H1 (cell line): ENCODE measurements at regions not wholly inside any gene's neighbourhood (a gene's known extent, or its start where the extent isn't known, plus 50 kb on each side); places are given as distances from the start of the nearest gene placed in this dataset.

ENCODE experiments used
- CTCF ChIA-PET: fragments of 300-600 bp; sonication (Branson Sonifier 250); formaldehyde crosslinking; loops from one replicate; lab custom pipeline; 2021; ENCODE audit not compliant: partially characterized antibody; lab: Charles Lee
- POLR2A ChIA-PET: fragments of 300-600 bp; sonication (Branson Sonifier 250); formaldehyde crosslinking; loops from one replicate; lab custom pipeline; 2021; ENCODE audit warnings: inconsistent platforms; ENCODE audit not compliant: partially characterized antibody; lab: Charles Lee
- DNase-seq, 2 experiments: peaks; one replicate each; pipeline versions ENCODE4 v3.0.0 to v3.0.0-alpha.2; 2010 to 2022; ENCODE audit warnings: low spot score in 2 of 2, low read depth in 1 of 2, mixed read lengths in 1 of 2
- FAIRE-seq: peaks from 2 replicates; lab custom pipeline; 2011; peaks lifted over from hg19 to GRCh38; lab: Jason Lieb, UNC
- H2AFZ ChIP-seq: 2 replicates; pipeline ENCODE4 v1.8.1; 2012; ENCODE audit warnings: low read length, inconsistent platforms
- H2AK5ac ChIP-seq: 2 replicates; pipeline ENCODE4 v1.6.1; 2013; ENCODE audit warnings: low read depth, low read length
- H2BK120ac ChIP-seq: replicated peaks from 2 replicates; pipeline ENCODE3; 2013; ENCODE audit warnings: low read depth, low read length, inconsistent platforms
- H2BK12ac ChIP-seq: 2 replicates; pipeline ENCODE4 v1.6.1; 2013; ENCODE audit warnings: low read depth, low read length
- H2BK15ac ChIP-seq: 2 replicates; pipeline ENCODE4 v1.6.1; 2013; ENCODE audit warnings: low read length
- H2BK20ac ChIP-seq: 2 replicates; pipeline ENCODE4 v1.6.1; 2013; ENCODE audit warnings: low read length
- H2BK5ac ChIP-seq: 2 replicates; pipeline ENCODE4 v1.6.1; 2013; ENCODE audit warnings: low read depth, low read length
- H3K14ac ChIP-seq: 2 replicates; pipeline ENCODE4 v1.6.1; 2013; ENCODE audit warnings: inconsistent platforms; ENCODE audit not compliant: insufficient read length
- H3K18ac ChIP-seq: 2 replicates; pipeline ENCODE4 v1.6.1; 2013; ENCODE audit warnings: low read length; ENCODE audit errors: extremely low read depth
- H3K23ac ChIP-seq: 2 replicates; pipeline ENCODE4 v1.6.1; 2013; ENCODE audit warnings: inconsistent platforms; ENCODE audit not compliant: insufficient read length
- H3K23me2 ChIP-seq: 2 replicates; pipeline ENCODE4 v1.6.1; 2013; ENCODE audit warnings: low read depth, low read length
- H3K27ac ChIP-seq: 2 replicates; pipeline ENCODE4 v1.6.1; 2011; ENCODE audit warnings: low read depth, low read length, inconsistent platforms
- H3K27me3 ChIP-seq, 4 experiments: replicated peaks in 1 of 4; 1 replicate in 1 of 4; 2 replicates in 3 of 4; pipeline versions ENCODE4 v1.6.1 to v1.8.1; 2011 to 2013; ENCODE audit warnings: low read length in 3 of 4, mild to moderate bottlenecking in 3 of 4, inconsistent platforms in 2 of 4, mixed read lengths in 2 of 4, moderate library complexity in 1 of 4; ENCODE audit not compliant: control insufficient read depth in 3 of 4, insufficient read depth in 3 of 4; ENCODE audit errors: extremely low read depth in 1 of 4
- H3K36me3 ChIP-seq, 4 experiments: 2 replicates each; pipeline versions ENCODE4 v1.6.1 to v1.8.1; 2011 to 2013; ENCODE audit warnings: mild to moderate bottlenecking in 4 of 4, low read length in 3 of 4, moderate library complexity in 2 of 4, control low read depth in 1 of 4, inconsistent platforms in 1 of 4; ENCODE audit not compliant: insufficient read depth in 4 of 4, control insufficient read depth in 2 of 4
- H3K4ac ChIP-seq: replicated peaks from 2 replicates; pipeline ENCODE3; 2013; ENCODE audit warnings: low read length, low read depth, mixed read lengths, inconsistent platforms; ENCODE audit not compliant: insufficient read length
- H3K4me1 ChIP-seq, 4 experiments: replicated peaks in 1 of 4; 1 replicate in 1 of 4; 2 replicates in 3 of 4; pipeline versions ENCODE4 v1.6.1 to v1.8.1; 2011 to 2013; ENCODE audit warnings: low read length in 3 of 4, inconsistent platforms in 2 of 4, mixed read lengths in 1 of 4; ENCODE audit not compliant: insufficient read depth in 4 of 4, control insufficient read depth in 3 of 4
- H3K4me2 ChIP-seq, 2 experiments: 2 replicates each; pipeline versions ENCODE4 v1.6.1 to v1.8.1; 2011 to 2013; ENCODE audit warnings: low read depth in 2 of 2, low read length in 2 of 2, control low read depth in 1 of 2, inconsistent platforms in 1 of 2, mild to moderate bottlenecking in 1 of 2; ENCODE audit not compliant: insufficient read depth in 1 of 2
- H3K4me3 ChIP-seq, 4 experiments: fragments of 200-600, 300-600 bp in 1 of 4; sonication (generic), shearing (Covaris generic), sonication (Bioruptor Twin) in 1 of 4; 2 replicates each; pipeline versions ENCODE4 v1.5.1 to v1.8.1; 2011 to 2016; ENCODE audit warnings: low read length in 4 of 4, low read depth in 3 of 4, control low read depth in 2 of 4, inconsistent platforms in 2 of 4, mild to moderate bottlenecking in 2 of 4, mixed read lengths in 1 of 4, moderate library complexity in 1 of 4; ENCODE audit not compliant: insufficient read depth in 2 of 4; ENCODE audit errors: extremely low read depth in 1 of 4
- H3K56ac ChIP-seq: replicated peaks from 2 replicates; pipeline ENCODE3; 2013; ENCODE audit warnings: low read depth, mild to moderate bottlenecking, mixed read lengths, low read length, inconsistent platforms; ENCODE audit not compliant: insufficient read length
- H3K79me1 ChIP-seq: 2 replicates; pipeline ENCODE4 v1.6.1; 2013; ENCODE audit warnings: low read depth, low read length, control low read depth
- H3K79me2 ChIP-seq, 2 experiments: 2 replicates each; pipeline versions ENCODE4 v1.6.1 to v1.8.1; 2012 to 2013; ENCODE audit warnings: low read length in 2 of 2, mild to moderate bottlenecking in 2 of 2, inconsistent platforms in 1 of 2; ENCODE audit not compliant: insufficient read depth in 2 of 2, control insufficient read depth in 1 of 2
- H3K9ac ChIP-seq, 4 experiments: replicated peaks in 1 of 4; 1 replicate in 1 of 4; 2 replicates in 3 of 4; pipeline versions ENCODE4 v1.6.1 to v1.8.1; 2011 to 2013; ENCODE audit warnings: low read depth in 3 of 4, low read length in 3 of 4, control low read depth in 2 of 4, mild to moderate bottlenecking in 2 of 4, moderate library complexity in 2 of 4, inconsistent platforms in 1 of 4; ENCODE audit errors: extremely low read depth in 1 of 4
- H3K9me3 ChIP-seq, 2 experiments: 2 replicates each; pipeline versions ENCODE4 v1.6.1 to v1.8.1; 2012 to 2013; ENCODE audit warnings: mild to moderate bottlenecking in 2 of 2, moderate library complexity in 2 of 2, control low read depth in 1 of 2, inconsistent platforms in 1 of 2, low read depth in 1 of 2, low read length in 1 of 2, mixed read lengths in 1 of 2; ENCODE audit not compliant: insufficient read depth in 2 of 2
- H4K20me1 ChIP-seq, 2 experiments: replicated peaks in 1 of 2; 2 replicates each; pipeline versions ENCODE3 to v1.8.1; 2011 to 2013; ENCODE audit warnings: inconsistent platforms in 2 of 2, low read length in 2 of 2, mild to moderate bottlenecking in 1 of 2; ENCODE audit not compliant: insufficient read depth in 2 of 2, control insufficient read depth in 1 of 2
- H4K5ac ChIP-seq: 2 replicates; pipeline ENCODE4 v1.6.1; 2013; ENCODE audit warnings: low read length, low read depth, mixed read lengths, inconsistent platforms; ENCODE audit not compliant: insufficient read length
- H4K8ac ChIP-seq: 2 replicates; pipeline ENCODE4 v1.8.0; 2013; ENCODE audit warnings: mild to moderate bottlenecking, moderate library complexity, low read length, inconsistent platforms; ENCODE audit not compliant: insufficient read depth; ENCODE audit errors: extremely low read depth
- H4K91ac ChIP-seq: replicated peaks from 2 replicates; pipeline ENCODE3; 2013; ENCODE audit warnings: low read length, mixed read lengths, inconsistent platforms; ENCODE audit not compliant: insufficient read length
- CEBPB ChIP-seq: IDR thresholded peaks from 2 replicates; pipeline ENCODE4 v1.6.1; 2012; ENCODE audit warnings: low read depth, low read length
- CREB1 ChIP-seq: IDR thresholded peaks from 2 replicates; pipeline ENCODE4 v1.6.1; 2012; ENCODE audit warnings: inconsistent platforms
- EZH2 ChIP-seq: fragments of 200-600 bp; sonication (generic); IDR thresholded peaks from 2 replicates; pipeline ENCODE4 v1.7.1; 2012; ENCODE audit warnings: low read depth, mild to moderate bottlenecking, moderate library complexity, low read length, inconsistent platforms; ENCODE audit not compliant: severe bottlenecking
- POLR2A ChIP-seq, 2 experiments: IDR thresholded peaks; 1 replicate in 1 of 2; 2 replicates in 1 of 2; pipeline ENCODE4 v1.6.1; 2011; ENCODE audit warnings: low read depth in 2 of 2, low read length in 2 of 2, mild to moderate bottlenecking in 2 of 2; ENCODE audit errors: control extremely low read depth in 1 of 2
- POLR2AphosphoS5 ChIP-seq: IDR thresholded peaks from 2 replicates; pipeline ENCODE4 v1.6.1; 2011; ENCODE audit warnings: low read depth, low read length
- POU5F1 ChIP-seq: IDR thresholded peaks from 2 replicates; pipeline ENCODE4 v1.6.1; 2011; ENCODE audit warnings: low read depth, mild to moderate bottlenecking, low read length, moderate library complexity
- RAD21 ChIP-seq, 2 experiments: IDR thresholded peaks in 1 of 2; conservative IDR thresholded peaks in 1 of 2; 2 replicates each; pipeline ENCODE4 v1.6.1; 2011; ENCODE audit warnings: low read depth in 2 of 2, low read length in 2 of 2, improper control_type of control experiment in 1 of 2, inconsistent platforms in 1 of 2, mild to moderate bottlenecking in 1 of 2, moderate library complexity in 1 of 2
- RXRA ChIP-seq: IDR thresholded peaks from 2 replicates; pipeline ENCODE4 v1.6.1; 2011; ENCODE audit warnings: low read depth, mild to moderate bottlenecking, low read length, moderate library complexity; ENCODE audit not compliant: insufficient read depth
- SRF ChIP-seq: IDR thresholded peaks from 2 replicates; pipeline ENCODE4 v1.6.1; 2011; ENCODE audit warnings: mild to moderate bottlenecking, low read depth, low read length, moderate library complexity
- TBP ChIP-seq: IDR thresholded peaks from 2 replicates; pipeline ENCODE4 v1.6.1; 2011; ENCODE audit warnings: low read depth, low read length, improper control_type of control experiment
- USF2 ChIP-seq: IDR thresholded peaks from 2 replicates; pipeline ENCODE4 v1.6.1; 2011; ENCODE audit warnings: low read length, improper control_type of control experiment
- ZNF274 ChIP-seq: IDR thresholded peaks from 2 replicates; pipeline ENCODE4 v1.7.0; 2012; ENCODE audit warnings: low read length, borderline replicate concordance; ENCODE audit errors: extremely low read depth
- WGBS, 2 experiments: shearing (Covaris generic) in 1 of 2; methylation state at CpG; one replicate each; pipeline versions ENCODE4 v1.1.6 to v1.1.7; 2013 to 2015; ENCODE audit warnings: low lambda C conversion rate in 2 of 2, mixed read lengths in 2 of 2, inconsistent platforms in 1 of 2, low coverage in 1 of 2, missing lambda C conversion rate in 1 of 2; ENCODE audit not compliant: insufficient replicate concordance in 2 of 2, insufficient coverage in 1 of 2, insufficient read length in 1 of 2; ENCODE audit errors: extremely low coverage in 1 of 2, missing lambda C conversion rate in 1 of 2; 5-methylcytosine and 5-hydroxymethylcytosine counted together

- Histone ChIP-seq H3K56ac (no peak overlapping the region), H3K23ac (no peak overlapping the region), H3K23me2 (no peaks in the 10 kb centered on the region; the same call in 1 of the 2 replicates), H3K18ac (peak overlapping the region; percentile 87; the same call in 1 of the 2 replicates), H4K8ac (peak overlapping the region; percentile 22; the same call in 1 of the 2 replicates), H4K91ac (peak overlapping the region; percentile 5), H2BK120ac (no peak overlapping the region), H3K4me1 (peaks cover 4 to 23% (median 13%) of the 10 kb centered on the region in 4 experiments), H3K14ac (no peak overlapping the region), H3K9ac (no peak overlapping the region), H4K5ac (no peak overlapping the region), H3K4ac (peak overlapping the region; percentile 65), H3K79me1 (no peaks in the 10 kb centered on the region), H3K79me2 (no peaks in the 10 kb centered on the region), H3K27ac (no peak overlapping the region), H2AK5ac (peak overlapping the region; percentile 86; the same call in 1 of the 2 replicates), H3K4me2 (no peak overlapping the region), H2BK15ac (peak overlapping the region; percentile 92; the same call in 1 of the 2 replicates), H2AFZ (no peak overlapping the region), H4K20me1 (no peaks in the 10 kb centered on the region), H3K27me3 (no peaks in the 10 kb centered on the region; a peak in 1 of 7 replicates), H2BK12ac (peak overlapping the region; percentile 12; the same call in 1 of the 2 replicates), H2BK5ac (no peak overlapping the region), H2BK20ac (no peak overlapping the region), H3K36me3 (no peaks in the 10 kb centered on the region), H3K9me3 (no peaks in the 10 kb centered on the region), H3K4me3 (no peak overlapping the region)
- peak in 1 of 2 experiments; percentile 57 for DNase-seq
- ChIA-PET POLR2A (no interaction called here), CTCF (interaction anchor here (0.6 to 15.1 kb wide), 24 partner anchors 9 to 359 kb away, joined by 3 to 277 read pairs (median 5); no protein-coding TSS in a partner anchor)
- FAIRE-seq = no peak
- 63% methylated on average over 20 of the region's 21 CpGs; no CpG with 5 or more reads in 1 of the 2 experiments for WGBS, 2 experiments
- TF ChIP-seq POLR2A (IDR thresholded peaks at IDR 0.05; ENCODE audit: control extremely low read depth in 1 of 2, low read depth in 2 of 2, low read length in 2 of 2) (no peak), POLR2AphosphoS5 (no peak), CEBPB (no peak), EZH2 (no peak), TBP (no peak), CREB1 (no peak), SRF (no peak), RAD21 (IDR thresholded peaks at IDR 0.05 in 1 of 2, conservative IDR thresholded peaks at IDR 0.05 in 1 of 2; ENCODE audit: low read depth in 2 of 2, low read length in 2 of 2) (peak in 1 of 2 experiments; percentile 20; a peak in 2 of 4 replicates), POU5F1 (no peak), ZNF274 (no peak), USF2 (no peak), RXRA (no peak)
These were observed 139.1 kb upstream of the GSE1 start for GRCh38 chr16:85473909-85474620.
